Cardiac muscle cell (in vitro differentiated cells and primary cell): ENCODE measurements at regions not wholly inside any gene's neighbourhood (a gene's known extent, or its start where the extent isn't known, plus 50 kb on each side); places are given as distances from the start of the nearest gene placed in this dataset.

Experiments used
- DNase-seq, 2 donors: peaks; one replicate each; pipeline versions ENCODE4 v3.0.0 to v3.0.0-alpha.2; 2010 to 2017; ENCODE audit warnings: low read depth in 1 of 2, low spot score in 1 of 2
- H3K27ac ChIP-seq: fragments of 200-600 bp; sonication (generic); 2 replicates; pipeline ENCODE4 v1.5.1; 2016
- H3K27me3 ChIP-seq: fragments of 200-600 bp; sonication (generic); 2 replicates; pipeline ENCODE4 v1.6.0; 2016; ENCODE audit warnings: control low read depth
- H3K36me3 ChIP-seq: fragments of 200-600 bp; sonication (generic); 2 replicates; pipeline ENCODE4 v1.5.1; 2016; ENCODE audit warnings: control low read depth
- H3K4me1 ChIP-seq: fragments of 200-600 bp; sonication (generic); 2 replicates; pipeline ENCODE4 v1.8.1; 2017; ENCODE audit warnings: low read depth, mild to moderate bottlenecking, mixed run types
- H3K4me3 ChIP-seq: fragments of 200-600 bp; sonication (generic); 2 replicates; pipeline ENCODE4 v1.5.1; 2016; ENCODE audit warnings: mild to moderate bottlenecking
- H3K9me3 ChIP-seq: fragments of 200-600 bp; sonication (generic); 2 replicates; pipeline ENCODE4 v1.5.1; 2017; ENCODE audit warnings: low read depth, mild to moderate bottlenecking, control low read depth
- TF ChIP-seq, protein P1 (sequence below): IDR thresholded peaks from 2 replicates; pipeline ENCODE4 v1.5.1; 2012; ENCODE audit warnings: low read depth, mild to moderate bottlenecking, low read length

DNA sequence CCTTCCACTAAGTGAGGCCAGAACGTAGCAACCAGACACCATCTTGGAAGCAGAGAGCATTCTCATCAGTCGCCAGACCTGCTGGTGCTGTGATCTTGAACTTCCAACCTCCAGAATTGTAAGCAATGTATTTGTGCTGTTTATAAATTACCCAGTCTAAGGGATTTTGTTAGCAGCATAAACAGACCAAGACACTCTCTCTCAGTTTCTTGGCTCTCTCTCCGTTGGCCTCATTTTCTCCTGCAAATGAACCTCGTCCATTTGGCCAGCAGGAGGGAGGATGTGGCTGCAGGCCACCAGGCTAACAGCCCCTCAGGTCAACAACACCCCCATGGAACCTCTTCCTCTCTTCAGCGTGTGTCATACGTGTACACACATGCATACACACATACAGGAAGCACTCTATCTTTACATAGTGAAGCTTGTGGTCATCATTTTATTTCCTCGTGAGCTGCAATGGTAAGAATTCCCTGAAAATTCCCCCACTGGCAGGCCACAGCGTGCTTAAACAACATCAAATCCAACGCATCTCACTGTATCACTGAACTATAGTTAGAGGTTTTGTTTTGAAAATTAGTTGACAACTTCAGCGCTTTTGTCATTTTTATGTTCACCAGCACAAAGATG lies 62.8 kb upstream of the PPP1R26 start:
- DNase-seq = no peak
- Histone ChIP-seq H3K4me3 (no peak overlapping the region), H3K4me1 (no peaks in the 10 kb centered on the region), H3K36me3 (no peaks in the 10 kb centered on the region), H3K9me3 (no peaks in the 10 kb centered on the region), H3K27me3 (no peaks in the 10 kb centered on the region), H3K27ac (no peak overlapping the region)
- TF ChIP-seq, protein P1, sequence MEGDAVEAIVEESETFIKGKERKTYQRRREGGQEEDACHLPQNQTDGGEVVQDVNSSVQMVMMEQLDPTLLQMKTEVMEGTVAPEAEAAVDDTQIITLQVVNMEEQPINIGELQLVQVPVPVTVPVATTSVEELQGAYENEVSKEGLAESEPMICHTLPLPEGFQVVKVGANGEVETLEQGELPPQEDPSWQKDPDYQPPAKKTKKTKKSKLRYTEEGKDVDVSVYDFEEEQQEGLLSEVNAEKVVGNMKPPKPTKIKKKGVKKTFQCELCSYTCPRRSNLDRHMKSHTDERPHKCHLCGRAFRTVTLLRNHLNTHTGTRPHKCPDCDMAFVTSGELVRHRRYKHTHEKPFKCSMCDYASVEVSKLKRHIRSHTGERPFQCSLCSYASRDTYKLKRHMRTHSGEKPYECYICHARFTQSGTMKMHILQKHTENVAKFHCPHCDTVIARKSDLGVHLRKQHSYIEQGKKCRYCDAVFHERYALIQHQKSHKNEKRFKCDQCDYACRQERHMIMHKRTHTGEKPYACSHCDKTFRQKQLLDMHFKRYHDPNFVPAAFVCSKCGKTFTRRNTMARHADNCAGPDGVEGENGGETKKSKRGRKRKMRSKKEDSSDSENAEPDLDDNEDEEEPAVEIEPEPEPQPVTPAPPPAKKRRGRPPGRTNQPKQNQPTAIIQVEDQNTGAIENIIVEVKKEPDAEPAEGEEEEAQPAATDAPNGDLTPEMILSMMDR = no peak

DNA sequence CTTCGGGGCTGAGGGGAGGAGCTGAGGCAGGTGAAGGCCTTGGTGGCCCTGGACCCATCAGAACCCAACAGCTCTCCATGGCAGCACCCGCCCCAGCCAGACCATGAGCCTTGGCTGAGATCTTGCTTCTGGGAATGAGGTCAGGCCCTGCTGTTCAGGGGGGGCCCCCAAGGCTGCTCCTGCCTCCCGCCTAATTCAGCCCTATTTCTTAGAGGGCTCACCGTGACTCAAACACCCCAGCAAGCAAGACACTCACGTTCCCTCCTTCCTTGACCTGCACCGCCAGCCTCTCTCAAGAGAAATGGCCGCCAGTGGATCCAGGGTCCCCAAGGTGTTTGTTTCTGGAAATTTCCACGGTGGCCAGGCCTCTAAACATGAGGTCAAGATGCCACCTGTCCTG lies 61.4 kb upstream of the PPP1R26 start:
- DNase-seq = no peak
- no peaks in the 10 kb centered on the region for H3K4me1 ChIP-seq
- H3K27me3 ChIP-seq = no peaks in the 10 kb centered on the region
- H3K4me3 ChIP-seq = no peak overlapping the region
- no peak overlapping the region for H3K27ac ChIP-seq
- TF ChIP-seq, protein P1 = no peak
- H3K9me3 ChIP-seq = no peaks in the 10 kb centered on the region
- no peaks in the 10 kb centered on the region for H3K36me3 ChIP-seq

DNA sequence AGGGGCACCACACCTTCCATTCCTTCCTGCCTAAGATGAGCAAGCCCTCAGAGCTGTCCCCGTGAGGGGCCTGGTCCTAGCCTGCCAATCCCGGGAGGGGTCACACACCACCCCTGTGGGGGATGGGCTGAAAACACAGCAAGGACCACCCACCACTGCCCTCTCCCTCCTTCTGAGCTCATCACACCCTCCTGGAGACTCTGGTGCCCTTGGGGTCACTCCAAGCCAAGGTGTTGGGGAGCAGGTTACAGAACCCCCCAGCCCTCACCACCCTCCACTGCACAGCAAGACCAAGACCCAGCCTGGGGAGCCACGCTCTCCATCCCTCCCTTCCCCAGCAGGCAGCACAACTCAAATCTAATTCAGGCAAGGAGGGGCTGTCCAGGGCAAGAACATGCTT lies 60.5 kb upstream of the PPP1R26 start:
- no peak for DNase-seq

DNA sequence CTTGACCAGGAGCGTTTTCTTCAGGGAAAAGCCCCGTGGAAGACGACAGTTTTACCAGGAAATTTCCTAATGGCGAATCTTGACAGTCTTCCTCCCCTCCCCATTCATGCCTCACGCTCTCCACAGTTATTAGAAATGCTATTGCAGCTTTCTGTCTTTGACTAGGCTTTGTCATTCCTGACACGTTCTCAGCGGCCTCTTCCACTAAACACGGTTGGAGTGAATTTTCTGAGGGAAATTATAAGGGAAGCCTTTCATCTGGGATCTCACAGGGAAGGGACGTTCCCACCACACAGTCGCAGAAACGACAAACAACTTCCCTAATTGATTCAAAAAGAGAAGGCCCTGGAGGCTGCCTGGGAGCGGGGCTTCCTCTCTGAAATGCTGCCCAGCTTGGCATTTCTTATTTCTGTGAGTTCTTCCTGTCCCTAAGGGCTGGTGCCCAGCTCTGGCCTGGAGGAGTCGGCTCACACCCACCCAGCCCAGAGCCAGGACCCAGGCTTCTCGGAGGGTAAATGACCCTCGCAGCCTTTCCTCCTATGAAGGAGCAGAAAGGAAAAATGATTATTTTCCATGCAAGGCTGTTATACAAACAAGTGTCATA lies 57.1 kb upstream of the PPP1R26 start:
- no peak for DNase-seq
- Histone ChIP-seq H3K4me1 (no peaks in the 10 kb centered on the region), H3K27me3 (no peaks in the 10 kb centered on the region), H3K4me3 (no peak overlapping the region), H3K36me3 (no peaks in the 10 kb centered on the region), H3K27ac (no peak overlapping the region), H3K9me3 (no peaks in the 10 kb centered on the region)
- TF ChIP-seq, protein P1 = no peak

More for the DNA sequence above, 60.5 kb upstream of the PPP1R26 start:
- H3K27me3 ChIP-seq = no peaks in the 10 kb centered on the region
- H3K36me3 ChIP-seq = no peaks in the 10 kb centered on the region
- TF ChIP-seq, protein P1 = no peak
- no peaks in the 10 kb centered on the region for H3K9me3 ChIP-seq
- H3K27ac ChIP-seq = no peak overlapping the region
- no peak overlapping the region for H3K4me3 ChIP-seq
- no peaks in the 10 kb centered on the region for H3K4me1 ChIP-seq

DNA sequence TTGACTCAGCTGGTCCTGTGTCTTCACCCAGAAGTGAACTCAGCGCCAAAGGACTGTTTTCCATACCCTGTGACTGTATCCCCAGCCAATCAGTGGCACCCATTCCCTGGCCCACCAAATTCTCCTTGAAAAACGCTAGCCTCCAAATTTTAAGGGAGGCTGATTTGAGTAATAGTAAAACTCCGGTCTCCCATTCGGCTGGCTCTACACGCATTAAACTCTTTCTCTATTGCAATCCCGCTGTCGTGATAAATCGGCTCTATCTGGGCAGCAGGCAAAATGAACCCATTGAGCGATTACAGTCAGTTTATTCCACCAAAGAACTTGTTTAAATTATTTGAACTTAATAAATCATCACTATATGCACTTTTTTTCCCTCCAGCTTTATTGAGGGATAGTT lies 55.9 kb upstream of the PPP1R26 start:
- no peak overlapping the region for H3K4me3 ChIP-seq
- H3K4me1 ChIP-seq = no peaks in the 10 kb centered on the region
- no peak for DNase-seq
- H3K27ac ChIP-seq = no peak overlapping the region
- H3K9me3 ChIP-seq = no peaks in the 10 kb centered on the region
- no peaks in the 10 kb centered on the region for H3K27me3 ChIP-seq
- TF ChIP-seq, protein P1 = no peak
- no peaks in the 10 kb centered on the region for H3K36me3 ChIP-seq
